GM12864 (cell line): ENCODE measurements at regions not wholly inside any gene's neighbourhood (a gene's known extent, or its start where the extent isn't known, plus 50 kb on each side); places are given as distances from the start of the nearest gene placed in this dataset.

Experiments
- DNase-seq: peaks from one replicate; pipeline ENCODE4 v3.0.0-alpha.2; 2011; ENCODE audit warnings: low read depth
- H3K4me3 ChIP-seq: 2 replicates; pipeline ENCODE4 v1.5.1; 2011; ENCODE audit warnings: mild to moderate bottlenecking, low read depth, low read length, control low read depth
- CTCF ChIP-seq: IDR thresholded peaks from 2 replicates; pipeline ENCODE4 v1.5.1; 2011; ENCODE audit warnings: low read depth, mild to moderate bottlenecking, moderate library complexity, low read length, control low read depth, inconsistent platforms; ENCODE audit errors: missing control alignments

DNA sequence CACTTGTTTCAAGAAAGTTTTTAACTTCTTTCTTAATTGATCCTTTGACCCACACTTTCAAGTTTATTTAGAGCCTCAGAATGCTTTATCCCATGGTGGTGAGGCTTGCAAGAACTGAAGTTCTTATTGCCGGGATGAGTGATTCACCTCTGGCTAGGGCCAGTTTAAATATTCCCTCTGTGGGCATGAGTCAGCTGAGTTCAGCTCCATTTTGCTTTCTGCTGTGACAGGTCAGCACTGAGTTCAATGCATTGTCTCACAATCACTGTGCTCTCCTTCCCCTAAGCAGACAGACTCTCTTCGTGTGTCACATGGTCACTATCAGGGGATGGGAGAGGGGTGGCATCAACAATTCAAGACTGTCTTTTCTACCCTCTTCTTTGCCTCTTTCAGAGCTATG, 514.6 kb upstream of the FBXO33 start:
- no peak for TF ChIP-seq CTCF

GRCh38 chr14:39939023-39939422, 506.8 kb upstream of the FBXO33 start:
- no peak for DNase-seq
- no peak for TF ChIP-seq CTCF
- H3K4me3 ChIP-seq, result no peak overlapping the region

More for the DNA sequence above, 514.6 kb upstream of the FBXO33 start:
- no peak overlapping the region for H3K4me3 ChIP-seq
- no peak for DNase-seq

DNA sequence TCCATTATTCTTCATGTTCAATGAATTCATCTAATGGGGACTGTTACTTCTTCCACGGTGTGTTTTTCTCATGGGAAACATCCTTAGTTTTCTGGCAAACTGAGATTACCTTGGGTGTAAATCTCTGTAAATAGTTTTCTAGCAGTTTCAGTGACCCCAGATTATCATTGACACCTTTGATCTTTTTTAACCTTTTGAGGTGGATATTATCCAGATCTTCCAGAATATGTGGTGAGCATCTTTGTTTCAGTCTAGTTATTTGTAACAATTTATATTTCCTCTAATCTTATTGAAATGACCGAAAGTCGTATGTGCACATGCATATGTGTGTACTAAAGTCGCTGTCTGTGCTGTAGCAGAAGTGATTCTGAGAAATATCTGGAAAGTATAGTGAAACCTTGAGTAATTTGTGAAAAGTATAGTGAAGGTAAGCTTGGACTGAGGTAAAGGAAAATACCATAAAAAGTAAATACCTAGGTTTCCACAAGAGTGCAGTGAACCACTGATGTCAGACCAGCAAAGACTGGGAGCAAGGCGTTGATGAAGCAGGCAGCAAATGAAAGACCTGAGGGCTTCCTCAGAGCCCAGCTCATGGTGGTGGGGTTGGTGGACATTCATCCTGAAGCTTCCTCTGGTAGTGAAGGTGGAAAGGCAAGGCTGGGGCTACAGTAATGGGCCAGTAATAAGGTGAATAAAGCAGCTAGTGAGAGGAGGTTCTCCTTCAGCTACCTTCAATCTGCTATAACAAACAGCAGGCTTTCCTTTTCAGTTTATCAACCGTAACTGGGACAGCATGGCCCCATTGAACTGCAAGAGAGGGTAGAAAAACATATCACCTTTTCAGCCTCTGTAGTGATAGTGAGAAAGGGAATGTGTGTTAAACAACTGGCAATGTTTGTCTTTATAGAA, 480.2 kb upstream of the FBXO33 start:
- H3K4me3 ChIP-seq, result no peak overlapping the region
- TF ChIP-seq CTCF, result no peak
- peak; percentile 15 for DNase-seq

DNA sequence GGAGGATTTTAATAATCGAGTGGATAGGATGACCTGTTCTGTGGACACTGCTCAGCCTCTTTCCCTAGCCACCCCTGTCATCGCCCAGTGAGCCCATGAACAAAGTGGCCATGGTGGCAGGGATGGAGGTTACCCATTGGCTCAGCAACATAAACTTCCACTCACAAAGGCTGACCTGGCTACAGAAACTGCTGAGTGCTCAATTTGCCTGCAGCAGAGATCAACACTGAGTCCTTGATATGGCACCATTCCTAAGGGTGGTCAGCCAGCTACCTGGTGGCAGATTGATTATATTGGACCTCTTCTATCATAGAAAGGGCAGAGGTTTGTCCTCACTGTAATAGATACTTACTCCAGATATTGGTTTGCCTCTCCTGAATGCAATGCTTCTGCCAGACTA, 465.4 kb upstream of the FBXO33 start:
- no peak for DNase-seq
- TF ChIP-seq CTCF, result no peak
- H3K4me3 ChIP-seq, result no peak overlapping the region

DNA sequence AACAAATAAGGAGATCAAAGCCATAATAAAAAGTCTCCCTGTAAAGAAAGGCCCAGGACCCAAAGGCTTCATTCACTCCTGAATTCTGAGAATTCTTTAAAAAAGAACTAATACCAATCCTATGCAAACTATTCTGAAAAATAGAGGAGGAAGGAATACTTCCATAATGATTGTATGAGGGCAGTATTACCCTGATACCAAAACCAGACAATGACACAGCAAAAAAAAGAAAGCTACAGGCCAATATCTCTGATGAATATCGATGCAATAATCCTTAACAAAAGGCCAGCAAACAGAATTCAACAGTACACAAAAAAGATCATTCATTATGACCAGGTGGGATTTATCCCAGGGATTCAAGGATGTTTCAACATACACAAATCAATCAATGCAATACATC, 457.8 kb upstream of the FBXO33 start:
- DNase-seq, result no peak
- TF ChIP-seq CTCF, result no peak

GRCh38 chr14:39884091-39884490, 451.9 kb upstream of the FBXO33 start:
- no peak for DNase-seq
- TF ChIP-seq CTCF, result no peak
- H3K4me3 ChIP-seq, result no peak overlapping the region

More for the DNA sequence above, 457.8 kb upstream of the FBXO33 start:
- no peak overlapping the region for H3K4me3 ChIP-seq

GRCh38 chr14:39880965-39881364, 448.7 kb upstream of the FBXO33 start:
- H3K4me3 ChIP-seq, result no peak overlapping the region
- DNase-seq, result no peak
- TF ChIP-seq CTCF, result no peak
